Endothelial cell of umbilical vein (primary cell): ENCODE measurements at regions not wholly inside any gene's neighbourhood (a gene's known extent, or its start where the extent isn't known, plus 50 kb on each side); places are given as distances from the start of the nearest gene placed in this dataset.

Experiments
- BruUV-seq: library from RNA; stranded (reverse); fragments of 400-500 nt; replicated peaks from 2 replicates; lab custom pipeline; 2021; lab: Mats Ljungman, UMichigan
- CTCF ChIA-PET: fragments of 300-600, 350-600 bp; sonication (Branson Sonifier 250); formaldehyde crosslinking; loops from one replicate; lab custom pipeline; 2021; ENCODE audit warnings: antibody characterized with exemption, inconsistent platforms; lab: Charles Lee
- POLR2A ChIA-PET: fragments of 300-600, 350-600 bp; sonication (Branson Sonifier 250); formaldehyde crosslinking; loops from one replicate; lab custom pipeline; 2021; ENCODE audit warnings: antibody characterized with exemption, inconsistent platforms; lab: Charles Lee
- DNase-seq: peaks from one replicate; pipeline ENCODE4 v3.0.0-alpha.2; 2011; ENCODE audit warnings: low read depth, low spot score
- FAIRE-seq: peaks from 2 replicates; lab custom pipeline; 2011; peaks lifted over from hg19 to GRCh38; lab: Jason Lieb, UNC
- H2AFZ ChIP-seq: 2 replicates; pipeline ENCODE4 v1.6.0; 2012; ENCODE audit warnings: low read depth, low read length, control low read depth, inconsistent platforms
- H3K27ac ChIP-seq: 2 replicates; pipeline ENCODE4 v1.5.1; 2011; ENCODE audit warnings: low read depth, mild to moderate bottlenecking, control low read depth, low read length, moderate library complexity; ENCODE audit not compliant: insufficient read depth
- H3K27me3 ChIP-seq, 2 experiments: 2 replicates each; pipeline versions ENCODE4 v1.6.0 to v1.6.1; 2011; ENCODE audit warnings: low read length in 2 of 2, mixed read lengths in 1 of 2; ENCODE audit not compliant: control insufficient read depth in 2 of 2, insufficient read depth in 2 of 2
- H3K36me3 ChIP-seq, 2 experiments: 2 replicates in 1 of 2; 3 replicates in 1 of 2; pipeline ENCODE4 v1.5.1; 2011; ENCODE audit warnings: low read length in 2 of 2, mild to moderate bottlenecking in 1 of 2, moderate library complexity in 1 of 2; ENCODE audit not compliant: control insufficient read depth in 2 of 2, insufficient read depth in 2 of 2; ENCODE audit errors: extremely low read depth in 1 of 2
- H3K4me1 ChIP-seq: 3 replicates; pipeline ENCODE4 v1.5.1; 2011; ENCODE audit warnings: mild to moderate bottlenecking, low read length; ENCODE audit not compliant: control insufficient read depth, insufficient read depth; ENCODE audit errors: extremely low read depth
- H3K4me2 ChIP-seq: 2 replicates; pipeline ENCODE4 v1.6.1; 2011; ENCODE audit warnings: low read length, control low read depth, mixed read lengths; ENCODE audit not compliant: insufficient read depth
- H3K4me3 ChIP-seq, 3 experiments: fragments of 200-600 bp in 1 of 3; sonication (generic), shearing (Covaris generic) in 1 of 3; replicated peaks in 1 of 3; 2 replicates each; pipeline ENCODE4 v1.5.1; 2011 to 2016; ENCODE audit warnings: control low read depth in 3 of 3, low read length in 3 of 3, mild to moderate bottlenecking in 2 of 3, inconsistent platforms in 1 of 3, low read depth in 1 of 3, moderate library complexity in 1 of 3; ENCODE audit not compliant: insufficient read depth in 1 of 3
- H3K79me2 ChIP-seq: 2 replicates; pipeline ENCODE4 v1.6.0; 2012; ENCODE audit warnings: low read length, inconsistent platforms; ENCODE audit not compliant: control insufficient read depth, insufficient read depth
- H3K9ac ChIP-seq: replicated peaks from 2 replicates; pipeline ENCODE3; 2011; ENCODE audit warnings: low read length, control low read depth; ENCODE audit not compliant: insufficient read depth; ENCODE audit errors: extremely low read depth
- H3K9me1 ChIP-seq: replicated peaks from 3 replicates; pipeline ENCODE4 v1.6.0; 2011; ENCODE audit warnings: mild to moderate bottlenecking, low read length; ENCODE audit not compliant: control insufficient read depth, insufficient read depth; ENCODE audit errors: extremely low read depth
- H3K9me3 ChIP-seq: replicated peaks from 2 replicates; pipeline ENCODE4 v1.5.1; 2012; ENCODE audit warnings: low read length, inconsistent platforms; ENCODE audit not compliant: control insufficient read depth, insufficient read depth
- H4K20me1 ChIP-seq: replicated peaks from 2 replicates; pipeline ENCODE3; 2011; ENCODE audit warnings: mild to moderate bottlenecking, low read length; ENCODE audit not compliant: control insufficient read depth, insufficient read depth; ENCODE audit errors: extremely low read depth
- EZH2 ChIP-seq: IDR thresholded peaks from 2 replicates; pipeline ENCODE4 v1.6.1; 2012; ENCODE audit warnings: borderline replicate concordance, low read depth, mild to moderate bottlenecking, moderate library complexity, low read length, inconsistent platforms; ENCODE audit not compliant: severe bottlenecking
- FOS ChIP-seq: IDR thresholded peaks from 2 replicates; pipeline ENCODE4 v1.6.1; 2011; ENCODE audit warnings: mild to moderate bottlenecking, low read length, moderate library complexity, borderline replicate concordance; ENCODE audit not compliant: insufficient read depth
- GATA2 ChIP-seq: IDR thresholded peaks from 2 replicates; pipeline ENCODE4 v1.7.0; 2011; ENCODE audit warnings: low read depth, mild to moderate bottlenecking, moderate library complexity, mixed read lengths, low read length; ENCODE audit not compliant: insufficient read length, insufficient read depth
- JUN ChIP-seq: IDR thresholded peaks from 2 replicates; pipeline ENCODE4 v1.6.1; 2011; ENCODE audit warnings: borderline replicate concordance, low read depth; ENCODE audit not compliant: insufficient read length, insufficient read depth
- MYC ChIP-seq: IDR thresholded peaks from one replicate; pipeline ENCODE4 v1.6.1; 2011; ENCODE audit warnings: mild to moderate bottlenecking, low read depth, low read length
- POLR2A ChIP-seq: IDR thresholded peaks from 2 replicates; pipeline ENCODE4 v1.6.1; 2012; ENCODE audit warnings: low read depth, mild to moderate bottlenecking, control low read depth, low read length
- POLR2AphosphoS5 ChIP-seq: IDR thresholded peaks from 2 replicates; pipeline ENCODE4 v1.6.1; 2012; ENCODE audit warnings: low read depth, mild to moderate bottlenecking, control low read depth, low read length, moderate library complexity; ENCODE audit not compliant: insufficient read depth
- dilution Hi-C: fragments of 300-500 bp; cut with MboI; formaldehyde crosslinking; loops from one replicate; pipeline ENCODE4 v1.15.0; 2019; ENCODE audit warnings: low sequenced_read_pairs; ENCODE audit not compliant: extremely low pct_ligation_motif_present
- intact Hi-C: fragments of 100-400 bp; cut with micrococcal nuclease; formaldehyde crosslinking; loops from one replicate; pipeline ENCODE4 v1.10.0; 2022
- TF ChIP-seq, protein P1 (sequence below), 2 donors: IDR thresholded peaks; 1 replicate in 1 of 2; 2 replicates in 1 of 2; pipeline ENCODE4 v1.5.1; 2011; ENCODE audit warnings: low read length in 2 of 2, mild to moderate bottlenecking in 2 of 2, moderate library complexity in 2 of 2, control low read depth in 1 of 2, inconsistent platforms in 1 of 2, low read depth in 1 of 2; ENCODE audit not compliant: insufficient read depth in 1 of 2; ENCODE audit errors: extremely low read depth in 1 of 2
- TF ChIP-seq, protein P2 (sequence below): IDR thresholded peaks from 2 replicates; pipeline ENCODE4 v1.6.1; 2011; ENCODE audit not compliant: insufficient read depth, insufficient read length

DNA sequence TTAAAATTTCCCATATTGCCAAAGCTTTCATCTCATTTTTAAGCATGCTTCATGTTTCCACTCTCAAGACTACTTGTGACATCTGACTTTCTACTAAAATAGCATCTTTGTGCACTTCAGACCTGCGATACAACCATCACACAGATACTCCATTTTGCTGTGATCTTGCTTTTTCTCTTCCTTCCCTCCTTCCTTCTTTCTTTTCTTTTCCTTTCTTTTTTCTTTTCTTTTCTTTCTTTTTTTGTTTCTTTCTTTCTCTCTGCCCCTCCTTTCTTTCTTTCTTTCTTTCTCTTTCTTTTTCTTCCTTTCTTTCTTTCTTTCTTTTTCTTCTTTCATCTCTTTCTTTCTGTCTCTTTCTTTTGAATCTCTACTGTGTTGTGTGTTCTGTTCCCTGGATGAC is 194.0 kb upstream of the KCND2 start:
- no TSS peak for BruUV-seq
- no peak for FAIRE-seq
- Histone ChIP-seq H3K27ac (no peak overlapping the region), H3K9me3 (no peaks in the 10 kb centered on the region), H3K9ac (no peak overlapping the region), H4K20me1 (no peaks in the 10 kb centered on the region), H3K36me3 (no peaks in the 10 kb centered on the region), H3K4me1 (no peaks in the 10 kb centered on the region), H3K4me2 (no peak overlapping the region), H3K27me3 (no peaks in the 10 kb centered on the region), H3K9me1 (no peaks in the 10 kb centered on the region), H3K4me3 (no peak overlapping the region), H2AFZ (no peak overlapping the region), H3K79me2 (no peaks in the 10 kb centered on the region)
- CTCF ChIA-PET: no interaction called here
- intact Hi-C loops: no loop called here
- POLR2A ChIA-PET: no interaction called here
- dilution Hi-C loops: no loop called here
- TF ChIP-seq JUN (no peak), GATA2 (no peak), POLR2A (no peak), EZH2 (no peak)
- TF ChIP-seq, protein P1, sequence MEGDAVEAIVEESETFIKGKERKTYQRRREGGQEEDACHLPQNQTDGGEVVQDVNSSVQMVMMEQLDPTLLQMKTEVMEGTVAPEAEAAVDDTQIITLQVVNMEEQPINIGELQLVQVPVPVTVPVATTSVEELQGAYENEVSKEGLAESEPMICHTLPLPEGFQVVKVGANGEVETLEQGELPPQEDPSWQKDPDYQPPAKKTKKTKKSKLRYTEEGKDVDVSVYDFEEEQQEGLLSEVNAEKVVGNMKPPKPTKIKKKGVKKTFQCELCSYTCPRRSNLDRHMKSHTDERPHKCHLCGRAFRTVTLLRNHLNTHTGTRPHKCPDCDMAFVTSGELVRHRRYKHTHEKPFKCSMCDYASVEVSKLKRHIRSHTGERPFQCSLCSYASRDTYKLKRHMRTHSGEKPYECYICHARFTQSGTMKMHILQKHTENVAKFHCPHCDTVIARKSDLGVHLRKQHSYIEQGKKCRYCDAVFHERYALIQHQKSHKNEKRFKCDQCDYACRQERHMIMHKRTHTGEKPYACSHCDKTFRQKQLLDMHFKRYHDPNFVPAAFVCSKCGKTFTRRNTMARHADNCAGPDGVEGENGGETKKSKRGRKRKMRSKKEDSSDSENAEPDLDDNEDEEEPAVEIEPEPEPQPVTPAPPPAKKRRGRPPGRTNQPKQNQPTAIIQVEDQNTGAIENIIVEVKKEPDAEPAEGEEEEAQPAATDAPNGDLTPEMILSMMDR (IDR thresholded peaks at IDR 0.05; ENCODE audit: extremely low read depth in 1 of 2, insufficient read depth in 1 of 2, low read depth in 1 of 2, low read length in 2 of 2): no peak
- DNase-seq: no peak

DNA sequence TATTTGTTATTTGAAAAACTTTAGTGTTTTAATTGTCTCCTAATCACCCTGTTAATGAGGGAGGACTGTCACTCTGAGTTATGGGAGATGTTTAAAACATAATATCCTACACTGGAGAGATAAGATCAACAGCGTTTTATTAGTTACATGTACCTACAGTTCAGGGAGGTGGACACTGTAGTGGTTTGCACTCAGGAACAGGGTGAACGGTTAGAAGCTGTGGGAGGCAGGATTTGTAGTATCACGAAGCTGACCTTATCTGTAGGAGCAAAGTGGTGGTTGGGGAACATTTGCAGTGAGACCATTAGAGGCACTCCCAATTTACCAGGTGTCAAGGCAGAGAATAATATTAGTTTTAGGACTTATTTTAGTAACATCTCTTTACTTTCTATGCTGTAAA is 193.3 kb upstream of the KCND2 start:
- Histone ChIP-seq H3K9ac (no peak overlapping the region), H3K4me3 (no peak overlapping the region), H2AFZ (no peak overlapping the region), H3K27ac (no peak overlapping the region), H3K4me1 (no peaks in the 10 kb centered on the region), H3K36me3 (no peaks in the 10 kb centered on the region), H3K79me2 (no peaks in the 10 kb centered on the region), H3K27me3 (no peaks in the 10 kb centered on the region), H3K4me2 (no peak overlapping the region), H4K20me1 (no peaks in the 10 kb centered on the region), H3K9me3 (no peaks in the 10 kb centered on the region), H3K9me1 (no peaks in the 10 kb centered on the region)
- POLR2A ChIA-PET: no interaction called here
- dilution Hi-C loops: no loop called here
- CTCF ChIA-PET: no interaction called here
- FAIRE-seq (no peak), DNase-seq (no peak)
- TF ChIP-seq GATA2 (no peak), EZH2 (no peak), POLR2AphosphoS5 (no peak), JUN (no peak), FOS (no peak), MYC (no peak), POLR2A (no peak)
- TF ChIP-seq, protein P1 (IDR thresholded peaks at IDR 0.05; ENCODE audit: extremely low read depth in 1 of 2, insufficient read depth in 1 of 2, low read depth in 1 of 2, low read length in 2 of 2): no peak
- TF ChIP-seq, protein P2, sequence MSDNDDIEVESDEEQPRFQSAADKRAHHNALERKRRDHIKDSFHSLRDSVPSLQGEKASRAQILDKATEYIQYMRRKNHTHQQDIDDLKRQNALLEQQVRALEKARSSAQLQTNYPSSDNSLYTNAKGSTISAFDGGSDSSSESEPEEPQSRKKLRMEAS: no peak
- intact Hi-C loops: no loop called here
- no TSS peak for BruUV-seq
